ENCODE measurements at regions not wholly inside any gene's neighbourhood (a gene's known extent, or its start where the extent isn't known, plus 50 kb on each side); places are given as distances from the start of the nearest gene placed in this dataset.
A peak's percentile ranks its signal among the peaks of the same experiment; 100 is the strongest.

GRCh38 chr6:118751072-118751471 is 99.7 kb upstream of the CEP85L start (continued):
- TF ChIP-seq CUX1 (IDR thresholded peaks at IDR 0.05; ENCODE audit: insufficient replicate concordance, low read depth, low read length) (no peak), KAT2A (conservative IDR thresholded peaks at IDR 0.05; ENCODE audit: control insufficient read depth, low read depth, low read length) (no peak), FOS (IDR thresholded peaks at IDR 0.05; ENCODE audit: borderline replicate concordance, extremely low read depth, insufficient read length) (no peak), ATF7 (IDR thresholded peaks at IDR 0.05; ENCODE audit: low read depth) (no peak)

DNA sequence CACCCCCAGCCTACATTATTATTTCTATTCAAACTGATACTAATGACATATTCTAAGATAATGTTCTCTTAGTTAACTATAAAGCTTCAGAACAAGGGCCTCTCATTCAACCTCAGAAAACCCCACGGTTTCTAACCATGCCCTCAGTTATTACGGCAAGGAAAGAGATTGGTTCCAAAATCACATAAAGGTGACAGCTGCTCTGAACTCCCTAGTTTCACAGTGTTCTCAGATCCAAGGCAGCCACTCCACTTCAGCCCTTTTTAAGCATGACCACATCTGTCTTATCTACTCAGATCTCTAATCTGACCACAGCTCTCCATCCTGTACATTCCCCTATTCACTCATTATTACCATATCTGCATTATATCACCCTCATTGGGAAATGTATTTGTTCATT is 98.8 kb upstream of the CEP85L start:
- H2AFZ ChIP-seq (ENCODE audit: control insufficient read depth, low read depth, low read length) = no peak overlapping the region
- TF ChIP-seq RAD51 (IDR thresholded peaks at IDR 0.05) (no peak), RUNX3 (IDR thresholded peaks at IDR 0.05; ENCODE audit: low read length) (peak; percentile 73)
- H3K9ac ChIP-seq (ENCODE audit: control insufficient read depth, insufficient read depth, low read length) = no peak overlapping the region
- no peaks in the 10 kb centered on the region for H3K79me2 ChIP-seq (ENCODE audit: control insufficient read depth, insufficient read depth, low read length)
- no peak overlapping the region for H3K4me3 ChIP-seq
- H3K27ac ChIP-seq (ENCODE audit: control insufficient read depth, insufficient read depth) = no peak overlapping the region
- 38% methylated on average over 2 of the region's 2 CpGs for WGBS (ENCODE audit: insufficient coverage, insufficient replicate concordance, low lambda C conversion rate, missing lambda C conversion rate)
- ChIA-PET SMC1A (ENCODE audit: uncharacterized antibody, unreplicated experiment) (no interaction called here), POLR2A (no interaction called here), CTCF (no interaction called here), RAD21 (ENCODE audit: unreplicated experiment) (no interaction called here)
- peaks cover 11% of the 10 kb centered on the region for H3K4me1 ChIP-seq (ENCODE audit: control insufficient read depth, insufficient read depth, low read length)
- no peaks in the 10 kb centered on the region for H3K27me3 ChIP-seq (replicated peaks in 1 of 2; ENCODE audit: control insufficient read depth in 2 of 2, insufficient read depth in 2 of 2, low read length in 1 of 2)
- intact Hi-C loops (cut with micrococcal nuclease; ENCODE audit: unreplicated experiment) (no loop called here), in situ Hi-C loops (cut with MboI) (no loop called here)
- H3K4me2 ChIP-seq (ENCODE audit: control insufficient read depth, insufficient read depth) = no peak overlapping the region
- H4K20me1 ChIP-seq (ENCODE audit: control insufficient read depth, insufficient read depth) = no peaks in the 10 kb centered on the region
- H3K9me3 ChIP-seq (replicated peaks; ENCODE audit: control insufficient read depth, insufficient read depth, low read length) = no peaks in the 10 kb centered on the region
- ATAC-seq (peak; percentile 61), FAIRE-seq (no peak), DNase-seq (ENCODE audit: low read depth, low spot score) (no peak)
- BruUV-seq (replicated peaks) = no TSS peak
- H3K36me3 ChIP-seq (ENCODE audit: control insufficient read depth in 2 of 2, insufficient read depth in 2 of 2, low read length in 1 of 2) = no peaks in the 10 kb centered on the region

Measured in GM12878 (cell line).